ENCODE measurements at regions not wholly inside any gene's neighbourhood (a gene's known extent, or its start where the extent isn't known, plus 50 kb on each side); places are given as distances from the start of the nearest gene placed in this dataset.
"Not testable (repeated sequence)": the region's sequence is repeated elsewhere in the genome, so short reads cannot be mapped to it uniquely, and the experiment has no call there.

DNA sequence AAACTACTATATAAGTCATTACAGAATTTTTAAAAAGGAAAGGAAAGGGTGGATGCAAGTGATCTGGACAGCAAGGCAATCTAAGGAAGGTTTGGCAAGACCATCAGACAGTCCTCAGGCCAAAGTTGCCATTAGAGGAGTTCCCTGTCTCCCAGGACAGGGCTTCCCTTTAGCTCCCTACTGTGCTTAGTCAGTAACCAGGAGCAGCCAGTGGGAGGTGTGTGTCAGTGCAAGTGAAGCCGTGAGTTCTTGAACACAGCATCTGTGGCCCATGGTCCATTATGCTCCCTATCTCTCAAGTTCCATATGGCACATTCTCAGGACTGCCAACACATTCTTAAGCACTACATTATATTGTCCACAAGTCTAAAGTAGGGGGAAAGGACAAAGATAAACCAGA, 175.2 kb upstream of the FAM174A start:
- TF ChIP-seq POLR2A (IDR thresholded peaks at IDR 0.05; ENCODE audit: low read depth, low read length); POLR2AphosphoS5 (IDR thresholded peaks at IDR 0.05; ENCODE audit: low read depth, low read length); TAF1 (IDR thresholded peaks at IDR 0.05; ENCODE audit: borderline replicate concordance, low read depth, low read length): not testable (repeated sequence)
